ENCODE measurements at regions not wholly inside any gene's neighbourhood (a gene's known extent, or its start where the extent isn't known, plus 50 kb on each side); places are given as distances from the start of the nearest gene placed in this dataset.
A peak's percentile ranks its signal among the peaks of the same experiment; 100 is the strongest.

DNA sequence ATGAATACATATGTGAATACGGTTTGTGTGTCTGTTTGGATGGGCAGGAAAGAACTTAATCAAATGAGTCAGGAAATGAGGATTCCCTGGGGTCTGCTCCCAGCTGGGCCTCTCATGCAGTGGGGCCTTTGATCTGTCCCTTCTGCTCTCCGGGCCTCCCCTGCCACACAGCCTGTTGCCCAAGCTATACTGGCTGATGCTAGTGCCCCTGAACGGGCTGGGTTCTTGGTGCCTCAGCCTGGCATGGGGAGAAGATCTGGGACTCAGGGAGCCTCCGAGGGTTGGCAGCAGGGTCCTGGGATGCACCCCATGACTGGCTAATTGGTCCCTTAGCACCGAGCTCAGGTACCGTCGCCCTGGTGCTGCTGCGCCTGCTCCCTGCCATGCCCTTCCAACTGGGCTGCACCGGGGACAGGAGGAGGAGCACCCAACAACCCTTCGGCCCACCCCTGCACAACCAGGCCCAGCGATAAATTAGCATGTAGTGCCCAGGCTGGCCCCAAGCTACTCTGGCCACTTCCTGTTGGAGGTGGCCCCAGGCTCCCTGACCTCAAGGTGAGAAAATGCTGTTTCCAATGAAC lies 59.9 kb upstream of the DUSP5 start:
- DNase-seq (ENCODE audit: low spot score) = no peak
- peak overlapping the region; percentile 92 for H3K18ac ChIP-seq (ENCODE audit: low read length)

DNA sequence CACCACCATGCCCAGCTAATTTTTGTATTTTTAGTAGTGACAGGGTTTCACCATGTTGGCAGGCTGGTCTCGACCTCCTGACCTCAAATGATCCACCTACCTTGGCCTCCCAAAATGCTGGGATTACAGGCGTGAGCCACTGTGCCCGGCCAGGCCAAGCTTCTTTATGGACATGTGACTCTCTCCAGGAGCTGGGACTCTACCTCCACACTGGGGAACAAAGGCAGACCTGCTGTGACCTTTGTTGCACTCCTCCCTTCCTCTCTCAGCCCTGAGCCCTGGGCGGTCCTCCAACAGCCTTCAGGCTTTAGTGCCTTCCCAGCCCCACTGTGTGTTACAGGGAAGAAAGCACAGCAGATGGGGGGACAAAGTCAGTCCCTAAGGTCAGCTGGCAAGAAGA lies 55.0 kb upstream of the DUSP5 start:
- no peak overlapping the region for H3K14ac ChIP-seq (ENCODE audit: low read length)
- H4K8ac ChIP-seq (ENCODE audit: low read depth, low read length) = no peak overlapping the region
- no peak overlapping the region for H3K27ac ChIP-seq (replicated peaks; ENCODE audit: low read length)
- H2AFZ ChIP-seq (ENCODE audit: low read length) = no peak overlapping the region
- H3K23ac ChIP-seq (ENCODE audit: low read depth, low read length, poor library complexity) = no peak overlapping the region
- H2BK12ac ChIP-seq (ENCODE audit: low read length) = no peak overlapping the region
- H3K4me1 ChIP-seq (ENCODE audit: control insufficient read depth in 2 of 2, insufficient read depth in 1 of 2, low read depth in 1 of 2, low read length in 2 of 2) = peaks cover 0 to 17% of the 10 kb centered on the region in 2 donors
- peaks cover 2% of the 10 kb centered on the region for H3K79me1 ChIP-seq (ENCODE audit: low read depth, low read length)
- H2BK120ac ChIP-seq (ENCODE audit: low read depth, low read length) = no peak overlapping the region
- no peak overlapping the region for H2AK5ac ChIP-seq (ENCODE audit: low read depth, low read length)
- no peak overlapping the region for H2BK5ac ChIP-seq (ENCODE audit: low read length)
- H3K4me2 ChIP-seq (ENCODE audit: insufficient read depth, low read length, poor library complexity, severe bottlenecking) = no peak overlapping the region
- H3K27me3 ChIP-seq (ENCODE audit: control insufficient read depth in 3 of 3, insufficient read depth in 3 of 3, low read depth in 1 of 3, low read length in 3 of 3) = peaks cover 0 to 4% (median 0%) of the 10 kb centered on the region in 3 experiments
- no peak overlapping the region for H3K4me3 ChIP-seq (ENCODE audit: low read length in 2 of 2)
- H4K91ac ChIP-seq (ENCODE audit: low read depth, low read length, poor library complexity) = no peak overlapping the region
- no peak overlapping the region for H3K9ac ChIP-seq (ENCODE audit: low read depth, low read length, poor library complexity)
- H3K18ac ChIP-seq (ENCODE audit: low read length) = peak overlapping the region; percentile 31
- H3K4ac ChIP-seq (ENCODE audit: low read length) = no peak overlapping the region
- no peaks in the 10 kb centered on the region for H3K9me3 ChIP-seq (replicated peaks in 1 of 2; ENCODE audit: control insufficient read depth in 2 of 2, insufficient read depth in 1 of 2, low read depth in 1 of 2, low read length in 2 of 2)
- WGBS, 2 donors (ENCODE audit: extremely low coverage in 2 of 2, insufficient read length in 2 of 2, insufficient replicate concordance in 1 of 2) = no CpG with 5 or more reads among the region's 4 CpGs
- no peak for DNase-seq (ENCODE audit: low spot score)
- no peaks in the 10 kb centered on the region for H3K36me3 ChIP-seq (replicated peaks in 1 of 2; ENCODE audit: control insufficient read depth in 2 of 2, insufficient read depth in 2 of 2, low read length in 2 of 2)
- peak overlapping the region; percentile 32 for H2BK15ac ChIP-seq (ENCODE audit: low read length)

More for the DNA sequence above, 59.9 kb upstream of the DUSP5 start:
- Histone ChIP-seq H3K4me3 (ENCODE audit: low read length in 2 of 2) (no peak overlapping the region), H2BK120ac (ENCODE audit: low read depth, low read length) (peak overlapping the region; percentile 38), H2BK12ac (ENCODE audit: low read length) (peak overlapping the region; percentile 67), H2BK15ac (ENCODE audit: low read length) (no peak overlapping the region), H3K9me3 (replicated peaks in 1 of 2; ENCODE audit: control insufficient read depth in 2 of 2, insufficient read depth in 1 of 2, low read depth in 1 of 2, low read length in 2 of 2) (no peaks in the 10 kb centered on the region), H2AK5ac (ENCODE audit: low read depth, low read length) (peak overlapping the region; percentile 70), H3K79me1 (ENCODE audit: low read depth, low read length) (peaks cover 2% of the 10 kb centered on the region), H3K4me2 (ENCODE audit: insufficient read depth, low read length, poor library complexity, severe bottlenecking) (no peak overlapping the region), H3K36me3 (replicated peaks in 1 of 2; ENCODE audit: control insufficient read depth in 2 of 2, insufficient read depth in 2 of 2, low read length in 2 of 2) (no peaks in the 10 kb centered on the region), H3K23ac (ENCODE audit: low read depth, low read length, poor library complexity) (peak overlapping the region; percentile 49), H3K9ac (ENCODE audit: low read depth, low read length, poor library complexity) (no peak overlapping the region), H4K8ac (ENCODE audit: low read depth, low read length) (no peak overlapping the region), H3K14ac (ENCODE audit: low read length) (peak overlapping the region; percentile 78), H4K91ac (ENCODE audit: low read depth, low read length, poor library complexity) (no peak overlapping the region), H2BK5ac (ENCODE audit: low read length) (peak overlapping the region; percentile 45), H3K27ac (replicated peaks; ENCODE audit: low read length) (no peak overlapping the region), H3K27me3 (ENCODE audit: control insufficient read depth in 3 of 3, insufficient read depth in 3 of 3, low read depth in 1 of 3, low read length in 3 of 3) (no peaks in the 10 kb centered on the region), H2AFZ (ENCODE audit: low read length) (no peak overlapping the region), H3K4me1 (ENCODE audit: control insufficient read depth in 2 of 2, insufficient read depth in 1 of 2, low read depth in 1 of 2, low read length in 2 of 2) (peaks cover 0 to 6% of the 10 kb centered on the region in 2 donors), H3K4ac (ENCODE audit: low read length) (no peak overlapping the region)
- WGBS, 2 donors (ENCODE audit: extremely low coverage in 2 of 2, insufficient read length in 2 of 2, insufficient replicate concordance in 1 of 2) = no CpG with 5 or more reads among the region's 11 CpGs

DNA sequence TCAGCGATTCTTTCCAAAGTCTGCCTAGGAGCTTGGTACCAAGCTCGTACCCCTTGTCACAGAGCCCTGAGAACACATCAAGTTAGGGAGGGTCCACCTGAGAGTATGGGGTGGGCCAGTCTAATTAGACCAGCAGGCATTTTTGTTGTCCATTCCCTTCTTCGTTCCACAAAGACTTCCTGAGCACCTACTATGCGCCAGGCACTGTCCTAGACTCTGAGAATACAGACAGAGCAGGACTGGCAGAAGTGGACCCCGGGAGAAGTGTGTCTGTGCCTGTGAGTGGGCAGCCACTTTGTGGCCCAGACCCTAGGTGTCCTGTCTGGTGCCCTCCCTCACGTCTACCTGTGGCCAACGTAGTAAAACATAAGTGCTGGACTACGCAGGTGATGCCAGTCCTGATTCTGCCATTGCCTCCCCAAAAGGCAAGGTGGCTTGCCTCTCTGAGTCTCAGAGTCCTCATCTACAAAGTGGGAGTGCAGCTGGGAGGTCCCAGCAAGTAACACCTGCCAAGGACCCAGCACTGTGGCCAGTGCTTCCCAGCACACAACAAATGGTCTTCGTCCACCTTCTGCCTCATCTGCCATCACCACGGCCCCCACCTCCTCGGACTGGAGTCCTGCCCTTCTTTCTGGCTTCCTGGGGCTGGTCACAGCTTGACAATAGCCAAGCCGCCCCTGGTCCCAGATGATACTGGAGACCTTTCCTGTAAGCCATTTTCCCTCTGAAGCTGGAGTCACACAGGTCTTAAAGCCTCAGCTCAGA lies 54.3 kb upstream of the DUSP5 start:
- Histone ChIP-seq H4K91ac (ENCODE audit: low read depth, low read length, poor library complexity) (no peak overlapping the region), H3K4me2 (ENCODE audit: insufficient read depth, low read length, poor library complexity, severe bottlenecking) (no peak overlapping the region), H2BK120ac (ENCODE audit: low read depth, low read length) (no peak overlapping the region), H3K27me3 (ENCODE audit: control insufficient read depth in 3 of 3, insufficient read depth in 3 of 3, low read depth in 1 of 3, low read length in 3 of 3) (peaks cover 0 to 4% (median 0%) of the 10 kb centered on the region in 3 experiments), H3K27ac (replicated peaks; ENCODE audit: low read length) (no peak overlapping the region), H2AFZ (ENCODE audit: low read length) (no peak overlapping the region), H3K9me3 (replicated peaks in 1 of 2; ENCODE audit: control insufficient read depth in 2 of 2, insufficient read depth in 1 of 2, low read depth in 1 of 2, low read length in 2 of 2) (no peaks in the 10 kb centered on the region), H2BK5ac (ENCODE audit: low read length) (no peak overlapping the region), H2BK12ac (ENCODE audit: low read length) (peak overlapping the region; percentile 65), H3K36me3 (replicated peaks in 1 of 2; ENCODE audit: control insufficient read depth in 2 of 2, insufficient read depth in 2 of 2, low read length in 2 of 2) (no peaks in the 10 kb centered on the region), H4K8ac (ENCODE audit: low read depth, low read length) (no peak overlapping the region), H3K9ac (ENCODE audit: low read depth, low read length, poor library complexity) (no peak overlapping the region), H2AK5ac (ENCODE audit: low read depth, low read length) (peak overlapping the region; percentile 94), H3K79me1 (ENCODE audit: low read depth, low read length) (no peaks in the 10 kb centered on the region), H3K14ac (ENCODE audit: low read length) (no peak overlapping the region), H2BK15ac (ENCODE audit: low read length) (peak overlapping the region; percentile 32), H3K18ac (ENCODE audit: low read length) (peak overlapping the region; percentile 89), H3K4ac (ENCODE audit: low read length) (peak overlapping the region; percentile 13), H3K4me1 (ENCODE audit: control insufficient read depth in 2 of 2, insufficient read depth in 1 of 2, low read depth in 1 of 2, low read length in 2 of 2) (peaks cover 0 to 18% of the 10 kb centered on the region in 2 donors), H3K4me3 (ENCODE audit: low read length in 2 of 2) (no peak overlapping the region), H3K23ac (ENCODE audit: low read depth, low read length, poor library complexity) (peak overlapping the region; percentile 14)
- no CpG with 5 or more reads among the region's 12 CpGs for WGBS, 2 donors (ENCODE audit: extremely low coverage in 2 of 2, insufficient read length in 2 of 2, insufficient replicate concordance in 1 of 2)
- DNase-seq (ENCODE audit: low spot score) = no peak

DNA sequence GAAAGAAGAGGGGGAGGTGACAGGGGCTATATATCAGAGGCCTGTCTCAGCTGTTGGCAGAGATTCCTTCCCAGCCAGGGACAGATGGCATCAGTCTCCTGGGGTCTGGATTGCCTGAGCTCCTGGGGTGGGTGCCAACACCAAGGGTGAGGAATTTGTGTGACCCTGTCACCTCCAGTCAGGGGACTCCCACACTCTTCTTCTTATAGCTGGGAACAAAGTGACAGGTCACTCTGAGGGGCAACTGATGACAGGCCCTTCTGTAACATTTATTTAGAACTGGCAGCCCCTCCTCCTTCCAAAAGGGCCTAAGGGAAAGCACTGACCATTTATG lies 53.7 kb upstream of the DUSP5 start:
- Histone ChIP-seq H4K8ac (ENCODE audit: low read depth, low read length) (no peak overlapping the region), H3K27ac (replicated peaks; ENCODE audit: low read length) (no peak overlapping the region), H3K4me2 (ENCODE audit: insufficient read depth, low read length, poor library complexity, severe bottlenecking) (no peak overlapping the region), H2BK12ac (ENCODE audit: low read length) (no peak overlapping the region), H2BK120ac (ENCODE audit: low read depth, low read length) (no peak overlapping the region), H3K9me3 (replicated peaks in 1 of 2; ENCODE audit: control insufficient read depth in 2 of 2, insufficient read depth in 1 of 2, low read depth in 1 of 2, low read length in 2 of 2) (no peaks in the 10 kb centered on the region), H3K14ac (ENCODE audit: low read length) (no peak overlapping the region), H3K4me3 (ENCODE audit: low read length in 2 of 2) (no peak overlapping the region), H3K27me3 (ENCODE audit: control insufficient read depth in 3 of 3, insufficient read depth in 3 of 3, low read depth in 1 of 3, low read length in 3 of 3) (peaks cover 0 to 4% (median 0%) of the 10 kb centered on the region in 3 experiments), H3K18ac (ENCODE audit: low read length) (no peak overlapping the region), H3K4me1 (ENCODE audit: control insufficient read depth in 2 of 2, insufficient read depth in 1 of 2, low read depth in 1 of 2, low read length in 2 of 2) (peaks cover 0 to 18% of the 10 kb centered on the region in 2 donors), H3K4ac (ENCODE audit: low read length) (no peak overlapping the region), H3K36me3 (replicated peaks in 1 of 2; ENCODE audit: control insufficient read depth in 2 of 2, insufficient read depth in 2 of 2, low read length in 2 of 2) (no peaks in the 10 kb centered on the region), H3K79me1 (ENCODE audit: low read depth, low read length) (no peaks in the 10 kb centered on the region), H2AK5ac (ENCODE audit: low read depth, low read length) (peak overlapping the region; percentile 94), H2BK5ac (ENCODE audit: low read length) (no peak overlapping the region), H2AFZ (ENCODE audit: low read length) (no peak overlapping the region), H2BK15ac (ENCODE audit: low read length) (peak overlapping the region; percentile 32), H4K91ac (ENCODE audit: low read depth, low read length, poor library complexity) (no peak overlapping the region), H3K23ac (ENCODE audit: low read depth, low read length, poor library complexity) (no peak overlapping the region), H3K9ac (ENCODE audit: low read depth, low read length, poor library complexity) (no peak overlapping the region)
- no peak for DNase-seq (ENCODE audit: low spot score)

Data from neuronal stem cell (in vitro differentiated cells).